Uterus (tissue), 3 donors: ENCODE measurements at regions not wholly inside any gene's neighbourhood (a gene's known extent, or its start where the extent isn't known, plus 50 kb on each side); places are given as distances from the start of the nearest gene placed in this dataset.

ENCODE experiments used
- DNase-seq, 2 donors: peaks; one replicate each; pipeline ENCODE4 v3.0.0-alpha.2; 2019 to 2020
- H3K27ac ChIP-seq, 2 donors: fragments of 200-600 bp; sonication (generic); 1 replicate in 1 of 2; 2 replicates in 1 of 2; pipeline ENCODE4 v1.5.1; 2016 to 2018
- H3K27me3 ChIP-seq, 2 donors: fragments of 200-600 bp; sonication (generic); one replicate each; pipeline ENCODE4 v1.5.1; 2018 to 2019; ENCODE audit warnings: control low read depth in 1 of 2
- H3K36me3 ChIP-seq, 2 donors: fragments of 200-600 bp; sonication (generic); one replicate each; pipeline ENCODE4 v1.5.1; 2019; ENCODE audit warnings: control low read depth in 1 of 2
- H3K4me1 ChIP-seq, 2 donors: fragments of 200-600 bp; sonication (generic); one replicate each; pipeline ENCODE4 v1.5.1; 2018 to 2019; ENCODE audit warnings: control low read depth in 1 of 2
- H3K4me3 ChIP-seq, 2 donors: fragments of 200-600 bp; sonication (generic); 1 replicate in 1 of 2; 2 replicates in 1 of 2; pipeline ENCODE4 v1.5.1; 2018 to 2019; ENCODE audit warnings: mild to moderate bottlenecking in 1 of 2
- H3K9me3 ChIP-seq, 2 donors: fragments of 200-600 bp; sonication (generic); one replicate each; pipeline ENCODE4 v1.5.1; 2019; ENCODE audit warnings: control low read depth in 1 of 2
- POLR2A ChIP-seq, 2 donors: fragments of 450-650 bp; IDR thresholded peaks; one replicate each; pipeline ENCODE4 v1.6.1; 2016; ENCODE audit warnings: antibody characterized with exemption in 2 of 2, mild to moderate bottlenecking in 1 of 2, moderate library complexity in 1 of 2
- intact Hi-C: fragments of 100-400 bp; cut with DNase I; formaldehyde crosslinking; loops from one replicate; pipeline ENCODE4 v1.15.1; 2023; ENCODE audit warnings: low total_unique reads
- TF ChIP-seq, protein P1 (sequence below), 4 experiments: fragments of 200-600 bp in 2 of 4; fragments of 450-650 bp in 2 of 4; sonication (generic) in 2 of 4; IDR thresholded peaks; one replicate each; pipeline ENCODE4 v1.5.1; 2016 to 2019; ENCODE audit warnings: antibody characterized with exemption in 4 of 4, mild to moderate bottlenecking in 2 of 4, moderate library complexity in 1 of 4
- donor health status: DM: yes; HTN: yes; CAD: no.

DNA sequence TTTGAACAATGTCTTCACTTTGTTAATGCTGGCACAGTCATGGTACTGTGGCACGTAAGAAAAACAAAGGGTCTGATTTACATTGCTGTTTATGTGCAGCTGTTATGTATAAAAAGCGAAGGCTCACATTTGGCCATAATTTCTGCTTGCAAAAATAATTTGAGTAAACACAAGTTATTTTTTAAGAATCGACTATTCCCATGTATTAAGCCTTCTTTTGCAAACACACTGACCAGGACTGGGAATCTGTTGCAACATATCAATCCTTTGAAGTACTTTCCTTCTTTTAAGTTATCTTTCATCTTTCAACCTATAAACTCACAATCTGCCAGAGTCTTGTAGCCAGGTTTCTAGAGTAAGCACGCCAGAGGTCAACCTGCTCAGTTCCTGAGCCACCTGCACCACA, 145.4 kb upstream of the BMP4 start:
- TF ChIP-seq POLR2A (IDR thresholded peaks at IDR 0.05) = no peak
- no peaks in the 10 kb centered on the region for H3K4me1 ChIP-seq
- intact Hi-C loops = no loop called here

DNA sequence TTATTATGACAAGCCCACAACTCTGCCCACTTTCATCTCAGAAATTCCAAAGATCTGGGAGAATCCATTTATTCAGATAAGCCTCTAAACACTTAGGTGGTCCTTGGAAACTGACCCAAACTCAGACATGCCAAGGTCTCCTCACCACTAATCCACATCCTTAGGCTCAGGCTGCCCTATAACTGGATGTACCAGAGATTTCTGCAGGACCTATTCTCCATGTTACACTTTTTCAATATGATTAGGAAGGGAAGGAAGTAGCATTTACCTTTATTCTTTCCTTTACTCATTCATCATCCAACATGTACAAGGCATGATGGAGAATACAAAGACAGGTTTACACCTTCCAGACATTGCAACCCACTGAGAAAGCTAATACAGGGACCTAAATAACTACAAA, 145.9 kb upstream of the BMP4 start:
- no peak overlapping the region for H3K4me3 ChIP-seq

More for the DNA sequence above, 145.4 kb upstream of the BMP4 start:
- H3K4me3 ChIP-seq = no peak overlapping the region
- no peaks in the 10 kb centered on the region for H3K27me3 ChIP-seq
- H3K9me3 ChIP-seq = no peaks in the 10 kb centered on the region
- no peak for DNase-seq
- no peaks in the 10 kb centered on the region for H3K36me3 ChIP-seq
- no peak overlapping the region for H3K27ac ChIP-seq

DNA sequence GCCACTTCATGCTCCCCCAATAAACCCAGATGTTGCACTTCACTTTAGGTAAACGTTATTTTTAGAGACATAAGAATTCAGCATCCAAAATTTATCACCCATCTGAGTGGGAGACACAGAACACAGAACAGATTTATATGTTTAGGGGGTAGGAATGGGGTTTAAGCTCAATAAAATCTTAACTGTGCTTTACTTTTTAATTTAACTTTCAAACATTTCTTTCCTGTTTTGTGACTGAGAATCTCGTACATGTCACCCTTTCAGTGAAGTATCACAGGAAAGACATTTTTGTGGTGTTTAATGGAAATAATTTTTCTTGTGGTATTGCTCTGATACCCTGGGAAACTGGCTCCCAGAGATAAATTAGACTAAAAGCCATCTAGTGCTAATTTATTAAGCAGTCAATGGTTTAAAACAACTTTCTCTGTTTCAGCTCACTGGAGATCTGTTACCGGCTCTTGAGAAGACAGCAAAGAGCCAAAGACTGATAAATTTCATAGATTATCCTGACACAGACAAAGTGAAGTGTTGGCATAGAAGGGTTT, 148.0 kb upstream of the BMP4 start:
- Histone ChIP-seq H3K36me3 (no peaks in the 10 kb centered on the region), H3K4me3 (no peak overlapping the region), H3K9me3 (no peaks in the 10 kb centered on the region), H3K27ac (no peak overlapping the region), H3K4me1 (no peaks in the 10 kb centered on the region), H3K27me3 (no peaks in the 10 kb centered on the region)
- intact Hi-C loops = no loop called here
- no peak for DNase-seq
- TF ChIP-seq POLR2A (IDR thresholded peaks at IDR 0.05) = no peak
- TF ChIP-seq, protein P1, sequence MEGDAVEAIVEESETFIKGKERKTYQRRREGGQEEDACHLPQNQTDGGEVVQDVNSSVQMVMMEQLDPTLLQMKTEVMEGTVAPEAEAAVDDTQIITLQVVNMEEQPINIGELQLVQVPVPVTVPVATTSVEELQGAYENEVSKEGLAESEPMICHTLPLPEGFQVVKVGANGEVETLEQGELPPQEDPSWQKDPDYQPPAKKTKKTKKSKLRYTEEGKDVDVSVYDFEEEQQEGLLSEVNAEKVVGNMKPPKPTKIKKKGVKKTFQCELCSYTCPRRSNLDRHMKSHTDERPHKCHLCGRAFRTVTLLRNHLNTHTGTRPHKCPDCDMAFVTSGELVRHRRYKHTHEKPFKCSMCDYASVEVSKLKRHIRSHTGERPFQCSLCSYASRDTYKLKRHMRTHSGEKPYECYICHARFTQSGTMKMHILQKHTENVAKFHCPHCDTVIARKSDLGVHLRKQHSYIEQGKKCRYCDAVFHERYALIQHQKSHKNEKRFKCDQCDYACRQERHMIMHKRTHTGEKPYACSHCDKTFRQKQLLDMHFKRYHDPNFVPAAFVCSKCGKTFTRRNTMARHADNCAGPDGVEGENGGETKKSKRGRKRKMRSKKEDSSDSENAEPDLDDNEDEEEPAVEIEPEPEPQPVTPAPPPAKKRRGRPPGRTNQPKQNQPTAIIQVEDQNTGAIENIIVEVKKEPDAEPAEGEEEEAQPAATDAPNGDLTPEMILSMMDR (IDR thresholded peaks at IDR 0.05) = no peak

More for the DNA sequence above, 145.9 kb upstream of the BMP4 start:
- Histone ChIP-seq H3K27me3 (no peaks in the 10 kb centered on the region), H3K9me3 (no peaks in the 10 kb centered on the region), H3K27ac (no peak overlapping the region), H3K4me1 (no peaks in the 10 kb centered on the region), H3K36me3 (no peaks in the 10 kb centered on the region)
- no peak for DNase-seq
- intact Hi-C loops = no loop called here
- TF ChIP-seq POLR2A (IDR thresholded peaks at IDR 0.05) = no peak
- TF ChIP-seq, protein P1 (IDR thresholded peaks at IDR 0.05) = no peak

DNA sequence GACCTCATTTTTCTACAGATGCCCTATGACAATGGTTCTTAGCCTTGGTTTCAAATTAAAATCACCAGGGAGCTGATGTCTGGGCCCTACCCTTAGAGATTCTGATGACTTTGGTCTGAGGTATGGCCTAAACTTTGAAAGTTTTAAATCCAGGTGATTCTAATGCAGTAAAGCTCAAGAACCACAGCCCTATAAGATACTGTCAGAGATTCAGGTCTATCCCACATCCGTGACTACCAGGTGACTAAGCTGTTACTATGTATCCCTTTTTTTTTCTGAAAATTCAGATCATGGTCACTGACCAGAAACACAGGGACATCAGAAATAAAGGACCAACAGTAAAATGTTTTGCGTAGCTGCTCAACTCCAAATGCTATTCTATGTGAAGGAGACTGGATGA, 148.8 kb upstream of the BMP4 start:
- intact Hi-C loops = no loop called here
- Histone ChIP-seq H3K4me1 (no peaks in the 10 kb centered on the region), H3K27me3 (no peaks in the 10 kb centered on the region), H3K27ac (no peak overlapping the region), H3K36me3 (no peaks in the 10 kb centered on the region), H3K9me3 (no peaks in the 10 kb centered on the region), H3K4me3 (no peak overlapping the region)
- TF ChIP-seq, protein P1 (IDR thresholded peaks at IDR 0.05) = no peak
- no peak for TF ChIP-seq POLR2A (IDR thresholded peaks at IDR 0.05)
- no peak for DNase-seq

- no peaks in the 10 kb centered on the region for H3K27me3 ChIP-seq
- TF ChIP-seq, protein P1 (IDR thresholded peaks at IDR 0.05) = no peak
- no peak overlapping the region for H3K27ac ChIP-seq
- H3K4me1 ChIP-seq = no peaks in the 10 kb centered on the region
- H3K9me3 ChIP-seq = no peaks in the 10 kb centered on the region
- no peaks in the 10 kb centered on the region for H3K36me3 ChIP-seq
- DNase-seq = no peak
- no peak overlapping the region for H3K4me3 ChIP-seq
- intact Hi-C loops = no loop called here
Measured at GRCh38 chr14:54105898-54106297, 149.3 kb upstream of the BMP4 start.
